ENCODE measurements at regions not wholly inside any gene's neighbourhood (a gene's known extent, or its start where the extent isn't known, plus 50 kb on each side); places are given as distances from the start of the nearest gene placed in this dataset.
"Not testable (repeated sequence)": the region's sequence is repeated elsewhere in the genome, so short reads cannot be mapped to it uniquely, and the experiment has no call there.

GRCh38 chr7:13009517-13009916 is 322.1 kb downstream of the ARL4A start:
- DNase-seq, result no peak

DNA sequence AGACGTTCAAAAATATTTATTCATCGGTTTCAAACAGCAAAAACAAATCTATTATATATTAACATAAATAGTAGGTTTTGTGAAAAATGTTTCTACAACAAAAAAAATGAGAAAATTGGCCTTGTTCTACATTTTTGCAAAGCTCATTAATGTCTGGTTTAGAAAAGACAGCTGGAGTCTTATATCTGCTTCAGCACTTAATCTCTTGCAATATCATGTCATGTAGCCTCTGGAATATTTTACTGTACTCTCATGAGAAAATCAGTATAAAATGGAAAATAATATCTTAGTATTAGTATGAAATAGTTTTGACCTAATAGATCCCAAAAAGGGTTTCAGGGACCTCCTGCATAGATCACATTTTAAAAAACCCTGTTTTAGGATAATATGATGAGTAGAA is 326.6 kb downstream of the ARL4A start:
- no peak for DNase-seq

DNA sequence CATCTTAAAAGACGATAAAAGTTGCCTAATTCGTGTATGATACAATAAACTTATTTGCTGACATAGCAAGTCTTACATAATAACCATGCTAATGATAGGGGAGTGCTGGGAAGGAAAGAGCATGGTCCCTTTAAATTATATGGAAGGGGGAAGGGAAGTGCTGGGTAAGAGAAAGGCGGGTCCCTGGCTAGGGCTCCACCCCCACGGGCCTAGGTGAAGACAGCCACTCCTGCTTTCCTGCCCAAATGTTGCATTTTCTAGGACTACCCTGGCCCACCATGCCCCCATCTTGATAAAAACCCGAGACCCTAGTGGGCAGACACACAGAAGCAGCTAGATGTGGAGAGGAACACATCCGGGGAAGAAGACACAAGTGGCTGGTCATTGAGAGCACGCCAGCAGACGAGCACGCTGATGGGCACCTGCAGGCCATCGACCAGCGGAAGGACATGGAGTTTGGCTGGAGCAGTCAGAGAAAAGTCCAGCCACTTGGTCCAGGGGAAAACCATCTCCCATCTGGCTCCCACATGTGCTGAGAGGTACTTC is 328.7 kb downstream of the ARL4A start:
- DNase-seq, result no peak

DNA sequence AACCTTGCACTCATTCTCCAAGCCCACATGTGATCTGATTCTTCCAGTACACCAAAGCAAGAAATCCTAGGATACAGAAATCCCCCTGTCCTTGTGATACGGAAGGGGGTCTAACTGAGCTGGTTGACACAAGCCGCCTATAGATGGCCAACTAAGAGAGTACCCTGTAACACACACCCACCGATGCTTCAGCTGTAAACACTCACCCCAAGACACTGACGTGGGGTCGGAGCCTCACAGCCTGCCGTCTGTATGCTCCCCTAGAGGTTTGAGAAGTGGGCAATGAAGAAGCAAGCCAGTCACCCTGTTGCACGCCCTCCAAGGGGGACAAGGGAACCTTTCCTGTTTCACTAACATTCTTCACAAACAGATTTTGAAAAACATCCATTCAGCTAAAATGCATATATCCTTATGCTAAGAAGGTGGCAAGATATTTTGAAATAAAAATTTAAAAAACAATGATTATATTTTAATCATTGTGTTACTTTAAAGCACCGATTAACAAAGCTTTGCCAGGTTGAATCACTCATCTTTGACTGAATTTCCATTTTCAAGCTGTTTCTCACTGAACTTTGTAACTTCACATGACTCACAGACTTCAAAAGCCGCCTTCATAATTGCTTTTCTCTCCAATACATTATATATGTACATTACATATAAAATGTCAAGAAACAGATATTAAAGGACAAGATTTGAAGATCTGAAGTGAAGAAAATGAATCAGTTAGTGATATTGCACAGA is 329.3 kb downstream of the ARL4A start:
- no peak for DNase-seq

DNA sequence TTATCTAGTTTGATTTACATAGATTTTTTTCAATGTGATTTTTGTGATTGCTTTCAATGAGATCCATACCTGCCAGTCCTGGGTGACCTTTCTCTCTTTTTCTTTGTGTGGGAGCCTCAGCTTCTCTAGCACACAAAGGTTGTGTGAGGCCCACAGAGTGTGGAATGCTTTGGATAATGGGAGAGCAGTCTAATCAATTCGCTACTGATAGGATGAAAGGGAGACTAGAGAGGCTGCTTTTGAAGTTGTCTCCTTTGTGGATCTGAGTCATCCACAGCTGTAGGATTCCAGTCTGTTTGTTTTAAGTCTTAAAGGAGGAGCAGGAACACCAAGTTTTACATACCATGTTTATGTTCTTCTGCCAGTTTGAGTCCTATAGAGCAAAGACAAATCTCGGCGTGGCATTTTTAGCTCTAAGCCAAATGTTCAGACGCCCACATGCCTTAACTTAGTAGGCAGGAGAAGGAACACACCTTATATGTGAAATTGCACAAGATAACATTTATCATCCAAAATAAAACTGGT is 330.0 kb downstream of the ARL4A start:
- no peak for DNase-seq

DNA sequence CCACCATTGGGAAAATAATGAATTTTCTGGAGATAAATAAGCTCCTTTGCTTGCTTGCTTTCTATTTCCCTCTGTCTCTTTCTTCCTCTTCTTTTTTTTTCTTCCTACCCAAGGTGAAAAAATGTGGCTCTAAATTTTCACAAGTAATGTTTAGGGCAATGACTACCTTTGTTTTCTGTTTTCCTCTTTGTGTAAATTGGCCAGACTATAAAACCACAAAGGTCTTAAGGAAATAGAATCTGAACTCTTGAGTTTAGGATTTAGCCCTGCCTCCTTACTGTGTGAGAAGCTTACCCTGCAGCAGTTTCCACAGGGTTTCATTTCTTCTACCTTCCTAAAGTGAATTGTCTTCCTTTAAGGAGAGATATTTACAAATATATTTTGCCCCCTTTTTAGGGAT is 330.4 kb downstream of the ARL4A start:
- no peak for DNase-seq

DNA sequence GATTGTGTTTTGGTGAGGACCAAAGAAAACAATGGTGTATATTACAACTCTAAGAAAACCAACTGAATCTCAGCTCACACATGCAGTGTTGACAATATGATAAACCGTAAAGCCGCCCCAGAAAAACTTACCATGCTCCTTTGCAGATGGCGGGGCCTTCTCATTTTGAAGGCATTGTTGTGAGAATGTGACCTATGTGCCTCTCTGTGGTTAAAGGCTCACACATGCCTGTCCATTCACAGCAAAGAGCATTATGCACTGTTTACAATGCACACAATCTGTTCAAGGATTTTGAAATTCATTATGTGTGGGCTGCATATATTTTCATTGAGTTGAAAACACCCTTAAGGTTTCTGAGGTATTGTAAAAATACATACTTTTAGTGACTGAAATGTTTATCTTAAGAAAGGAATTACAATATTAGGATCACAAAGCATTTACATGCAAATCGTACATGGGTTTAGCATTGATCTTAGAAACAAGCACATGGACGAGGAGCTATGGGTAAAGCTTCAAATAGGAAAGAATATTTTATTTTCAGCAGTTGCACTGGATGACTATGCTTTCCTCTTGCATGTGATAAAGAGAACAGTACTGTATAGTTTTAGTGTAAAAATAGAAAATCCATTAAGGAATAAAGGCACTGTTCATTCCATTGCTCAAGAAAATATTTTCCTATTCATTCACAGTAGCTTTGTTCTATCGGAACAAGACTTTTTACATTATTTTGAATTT is 334.3 kb downstream of the ARL4A start:
- no peak for DNase-seq

GRCh38 chr7:13024121-13024674 is 336.8 kb downstream of the ARL4A start:
- DNase-seq, result no peak

DNA sequence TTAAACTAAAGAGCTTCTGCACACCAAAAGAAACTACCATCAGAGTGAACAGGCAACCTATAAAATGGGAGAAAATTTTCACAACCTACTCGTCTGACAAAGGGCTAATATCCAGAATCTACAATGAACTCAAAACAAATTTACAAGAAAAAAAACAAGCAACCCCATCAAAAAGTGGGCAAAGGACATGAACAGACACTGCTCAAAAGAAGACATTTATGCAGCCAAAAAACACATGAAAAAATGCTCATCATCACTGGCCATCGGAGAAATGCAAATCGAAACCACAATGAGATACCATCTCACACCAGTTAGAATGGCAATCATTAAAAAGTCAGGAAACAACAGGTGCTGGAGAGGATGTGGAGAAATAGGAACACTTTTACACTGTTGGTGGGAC is 337.6 kb downstream of the ARL4A start:
- not testable (repeated sequence) for DNase-seq

DNA sequence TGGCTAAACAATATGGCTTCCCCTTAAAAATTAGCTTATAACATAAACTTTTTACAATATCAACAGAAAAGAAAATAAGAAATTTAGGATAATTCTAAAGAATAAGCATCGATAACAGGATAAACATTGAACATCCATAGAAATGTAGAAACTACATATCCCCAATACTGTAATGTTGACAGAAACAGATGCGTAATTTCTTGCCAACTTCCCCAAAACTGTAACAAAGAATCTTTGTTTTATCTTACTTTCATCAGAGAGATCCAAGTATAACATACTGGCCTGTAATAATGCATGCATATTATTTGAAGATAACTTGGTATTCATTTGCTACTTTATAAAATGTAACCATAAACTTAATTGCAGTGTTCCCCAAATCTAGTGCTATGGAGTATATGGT is 339.9 kb downstream of the ARL4A start:
- DNase-seq, result no peak

DNA sequence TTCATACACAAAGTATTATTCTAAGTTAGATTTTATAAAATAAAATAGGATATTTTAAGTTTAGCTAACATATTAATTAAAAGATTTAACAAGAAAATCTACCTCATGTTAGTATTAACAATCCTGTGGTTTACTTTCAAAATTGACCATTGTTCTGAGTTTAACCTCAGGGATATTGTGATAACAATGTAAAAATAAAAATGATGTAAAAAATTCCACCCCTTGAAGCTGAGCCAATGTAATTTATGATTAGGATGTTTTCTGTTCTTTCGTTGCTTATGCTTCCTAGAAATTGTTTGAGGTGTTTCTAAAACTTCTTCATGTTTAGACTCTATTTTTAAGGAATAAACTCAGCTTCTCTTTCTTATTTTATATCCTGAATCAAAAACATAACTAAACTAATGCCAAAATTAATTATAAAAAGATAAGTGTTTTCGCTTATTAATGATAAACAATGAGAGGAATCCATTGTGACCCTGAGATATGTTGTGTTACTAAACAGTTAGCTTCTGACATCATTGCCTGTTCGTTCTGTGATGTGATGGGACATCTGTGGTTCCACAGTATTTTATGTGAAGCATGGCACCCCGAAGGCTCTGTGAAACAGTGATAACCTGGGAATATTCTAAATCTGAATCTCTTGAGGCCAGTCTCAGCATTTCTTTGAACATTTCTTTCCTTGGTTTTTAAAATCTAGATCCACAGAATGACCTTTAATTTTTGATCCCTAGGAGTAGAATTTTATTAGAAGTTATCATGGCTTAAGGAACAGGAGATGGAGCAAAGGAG is 340.8 kb downstream of the ARL4A start:
- DNase-seq, result no peak

DNA sequence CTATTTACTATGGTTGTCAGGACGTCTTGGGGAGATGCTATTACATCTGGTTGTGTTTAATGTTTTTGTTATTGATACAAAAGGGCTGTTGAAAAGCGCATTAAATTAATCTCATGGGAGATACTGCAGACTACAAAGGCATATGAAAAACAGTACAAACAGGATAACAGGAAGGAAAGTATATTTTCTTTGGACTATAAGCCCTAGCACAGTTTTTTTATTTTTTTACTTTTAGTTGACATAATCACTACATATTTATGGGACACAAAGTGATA is 341.3 kb downstream of the ARL4A start:
- no peak for DNase-seq

DNA sequence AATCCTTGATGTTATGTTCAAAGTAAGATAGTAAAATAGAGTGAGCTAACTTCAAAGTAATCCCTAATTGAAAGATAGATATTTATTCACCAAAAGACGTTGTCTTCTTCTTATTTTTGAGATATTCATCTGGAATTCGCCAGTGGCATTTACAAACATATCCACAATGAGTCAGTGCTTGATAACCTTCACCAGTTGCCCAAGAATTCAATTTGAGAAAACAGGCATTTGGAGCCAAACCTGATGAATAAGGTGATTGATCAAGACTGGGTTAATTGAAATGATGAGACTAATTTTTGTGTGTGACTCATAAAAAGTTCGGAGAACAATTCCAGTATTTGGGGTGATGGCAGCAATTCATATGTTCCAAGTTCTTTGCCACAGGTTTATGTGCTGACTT is 344.0 kb downstream of the ARL4A start:
- DNase-seq, result no peak

DNA sequence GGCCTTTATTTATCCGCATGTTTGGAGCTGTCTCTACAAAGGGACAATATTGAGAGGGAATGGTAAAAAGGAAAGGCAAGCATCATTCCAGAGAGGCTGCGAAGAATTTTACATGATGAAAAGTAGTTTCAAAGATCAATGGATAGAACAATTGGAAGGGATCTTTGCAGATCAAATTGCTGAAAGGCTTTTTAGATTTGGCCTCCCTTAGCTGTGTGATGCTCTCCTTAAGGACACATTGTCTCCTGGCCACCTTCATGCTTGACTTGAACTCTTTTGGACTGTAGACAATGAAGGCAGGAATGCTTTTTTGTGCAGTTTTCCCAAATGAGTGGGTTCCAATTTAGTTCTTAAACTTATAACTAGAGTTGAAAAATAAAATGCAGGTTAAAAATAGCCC is 344.7 kb downstream of the ARL4A start:
- DNase-seq, result no peak

DNA sequence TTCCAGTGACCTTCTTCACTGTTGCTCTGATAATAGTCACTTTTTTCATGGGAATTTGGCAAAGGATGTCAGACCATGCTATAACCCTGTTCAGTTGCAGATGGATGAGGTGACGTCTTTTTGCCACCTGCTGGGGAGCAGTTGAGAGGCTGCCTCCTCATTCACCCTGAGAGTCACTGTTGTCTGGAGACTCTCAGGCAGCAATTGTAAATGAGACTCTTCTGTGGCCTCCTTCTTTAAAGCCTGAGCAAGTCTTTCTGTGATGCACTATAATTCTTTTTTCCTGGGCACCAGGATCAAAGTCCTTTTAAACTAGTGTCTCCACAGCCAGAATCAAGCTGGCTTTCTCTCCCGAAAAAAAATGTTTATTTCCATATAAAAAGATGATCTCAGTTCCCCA is 345.1 kb downstream of the ARL4A start:
- no peak for DNase-seq

- DNase-seq, result no peak
Measured at GRCh38 chr7:13034693-13035092, 347.3 kb downstream of the ARL4A start.

GRCh38 chr7:13035233-13035632 is 347.8 kb downstream of the ARL4A start:
- DNase-seq, result no peak

GRCh38 chr7:13036256-13036780 is 348.9 kb downstream of the ARL4A start:
- DNase-seq, result no peak

DNA sequence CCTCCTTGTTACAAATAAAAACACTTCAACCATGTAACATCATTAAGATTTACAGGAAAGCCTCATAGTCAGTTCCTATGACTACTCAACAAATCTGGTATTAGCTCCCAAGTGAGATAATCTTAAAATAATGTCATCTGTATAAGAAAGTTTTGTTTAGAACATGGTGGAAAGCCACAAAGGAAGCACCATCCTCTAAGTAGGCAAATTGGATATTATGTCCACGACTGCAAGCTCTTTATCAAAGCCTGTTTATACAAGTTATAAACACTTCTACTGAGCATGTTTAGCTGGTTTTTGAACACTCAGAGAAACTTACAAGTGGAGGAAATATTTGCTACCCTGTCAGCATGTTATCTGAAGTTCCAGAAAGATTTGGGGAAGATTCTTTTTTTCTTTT is 349.8 kb downstream of the ARL4A start:
- DNase-seq, result no peak

DNA sequence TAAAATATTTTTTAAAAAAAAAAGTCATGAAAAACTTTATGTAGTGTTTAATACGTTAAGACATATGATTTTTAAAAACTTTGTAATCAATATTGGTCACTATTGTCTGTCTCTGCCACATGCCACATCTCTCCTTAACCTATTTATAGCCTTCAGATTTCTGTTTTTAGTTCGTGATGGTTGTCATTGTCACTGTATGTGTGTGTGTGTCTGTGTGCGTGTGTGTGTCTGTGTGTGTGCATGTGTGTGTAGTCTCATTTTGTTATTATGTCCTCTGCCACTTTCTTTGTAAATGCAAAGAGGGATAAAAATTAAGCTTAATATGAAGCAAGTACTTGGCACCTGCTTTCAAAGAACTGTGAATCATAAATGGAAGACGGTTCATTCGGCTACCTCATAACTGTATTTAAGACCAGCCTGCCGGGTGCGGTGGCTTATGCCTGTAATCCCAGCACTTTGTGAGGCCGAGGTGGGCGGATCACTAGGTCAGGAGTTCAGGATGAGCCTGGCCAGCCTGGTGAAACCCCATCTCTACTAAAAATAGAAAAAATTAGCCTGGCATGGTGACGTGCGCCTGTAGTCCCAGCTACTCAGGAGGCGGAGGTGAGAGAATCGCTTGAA is 354.0 kb downstream of the ARL4A start:
- DNase-seq, result no peak

DNA sequence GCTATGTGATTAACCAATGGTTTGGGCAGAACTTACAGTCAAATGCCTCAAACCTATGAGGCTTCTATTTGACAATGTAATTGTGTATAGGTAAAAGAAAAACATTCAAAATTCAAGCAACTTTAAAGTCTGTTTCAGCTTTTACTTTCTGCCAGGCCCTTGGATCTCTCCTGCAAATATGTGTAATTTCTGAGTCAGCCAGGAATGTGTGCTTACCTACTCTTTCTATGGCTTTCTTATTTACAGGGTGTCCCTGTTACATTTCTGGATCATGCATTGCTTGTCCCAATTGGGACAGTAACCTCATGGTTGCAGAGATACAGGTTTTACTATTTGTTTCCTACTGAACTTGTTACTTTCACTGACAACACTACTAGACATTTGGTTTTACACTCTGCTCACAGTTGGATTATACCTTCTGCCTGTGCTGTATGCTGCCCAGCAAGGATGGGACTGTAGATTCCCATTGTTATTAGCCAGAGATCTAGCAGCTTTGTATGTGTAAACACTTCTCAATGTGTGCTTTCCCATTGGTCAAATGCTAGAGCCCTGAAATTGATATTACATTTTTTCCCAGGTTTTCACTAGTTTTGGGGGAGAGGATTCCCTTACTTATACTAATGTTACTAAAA is 355.3 kb downstream of the ARL4A start:
- DNase-seq, result no peak

DNA sequence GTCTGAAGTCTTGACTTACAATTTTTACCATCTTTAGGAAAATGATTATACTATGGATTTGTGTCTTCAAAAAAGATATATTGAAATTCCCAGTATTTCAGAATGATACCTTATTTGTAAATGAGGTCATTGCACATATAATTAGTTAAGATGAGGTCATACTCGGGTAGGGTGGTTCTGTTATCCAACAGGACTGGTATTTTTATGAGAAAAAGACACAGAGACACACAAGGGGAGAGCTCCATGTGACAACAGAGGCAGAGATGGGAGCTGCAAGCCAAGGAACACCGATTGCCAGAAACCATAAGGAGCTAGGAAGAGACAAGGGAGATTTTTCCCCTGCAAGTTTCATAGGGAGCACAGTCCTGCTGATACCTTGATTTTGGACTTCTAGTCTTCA is 356.9 kb downstream of the ARL4A start:
- DNase-seq, result no peak
